Sigmoid colon (tissue), 6 donors: ENCODE measurements at regions not wholly inside any gene's neighbourhood (a gene's known extent, or its start where the extent isn't known, plus 50 kb on each side); places are given as distances from the start of the nearest gene placed in this dataset.

Source experiments
- DNase-seq: peaks from one replicate; pipeline ENCODE4 v3.0.0-alpha.2; 2019
- H3K27ac ChIP-seq, 4 donors: fragments of 200-600 bp; sonication (generic); one replicate each; pipeline ENCODE4 v1.5.1; 2016 to 2019; ENCODE audit warnings: mild to moderate bottlenecking in 1 of 4
- H3K27me3 ChIP-seq, 3 donors: fragments of 200-600 bp; sonication (generic); one replicate each; pipeline ENCODE4 v1.5.1; 2019; ENCODE audit warnings: mild to moderate bottlenecking in 1 of 3
- H3K36me3 ChIP-seq, 4 donors: fragments of 200-600 bp; sonication (generic); one replicate each; pipeline ENCODE4 v1.5.1; 2016 to 2019
- H3K4me1 ChIP-seq, 4 donors: fragments of 200-600 bp; sonication (generic); one replicate each; pipeline ENCODE4 v1.5.1; 2017 to 2019
- H3K4me3 ChIP-seq, 4 donors: fragments of 200-600 bp; sonication (generic); one replicate each; pipeline ENCODE4 v1.5.1; 2017 to 2019; ENCODE audit warnings: mild to moderate bottlenecking in 2 of 4, moderate library complexity in 1 of 4
- H3K9me3 ChIP-seq, 4 donors: fragments of 200-600 bp in 3 of 4; sonication (generic) in 3 of 4; one replicate each; pipeline versions ENCODE4 v1.5.1 to v1.6.1; 2013 to 2019
- EP300 ChIP-seq, 4 donors: sonication (generic); formaldehyde crosslinking; IDR thresholded peaks; one replicate each; pipeline ENCODE4 v1.6.1; 2017; ENCODE audit warnings: antibody characterized with exemption in 4 of 4
- POLR2A ChIP-seq, 2 donors: fragments of 450-650 bp; IDR thresholded peaks; one replicate each; pipeline ENCODE4 v1.6.1; 2016; ENCODE audit warnings: antibody characterized with exemption in 2 of 2, mild to moderate bottlenecking in 2 of 2, moderate library complexity in 2 of 2
- POLR2AphosphoS5 ChIP-seq, 4 donors: sonication (generic); formaldehyde crosslinking; IDR thresholded peaks; one replicate each; pipeline ENCODE4 v1.6.1; 2017; ENCODE audit warnings: antibody characterized with exemption in 4 of 4
- WGBS, 2 donors: extraction: QIAGEN DNeasy Blood & Tissue Kit; methylation state at CpG; one replicate each; pipeline ENCODE4 v1.1.7; 2013; 5-methylcytosine and 5-hydroxymethylcytosine counted together
- intact Hi-C: fragments of 100-400 bp; cut with DNase I; formaldehyde crosslinking; loops from one replicate; pipeline ENCODE4 v1.15.1; 2023
- TF ChIP-seq, protein P1 (sequence below), 4 experiments: fragments of 450-650 bp in 3 of 4; fragments of 200-600 bp in 1 of 4; IDR thresholded peaks; one replicate each; pipeline ENCODE4 v1.5.1; 2016 to 2019; ENCODE audit warnings: antibody characterized with exemption in 4 of 4, mild to moderate bottlenecking in 3 of 4, moderate library complexity in 2 of 4
- donor health status: healthy with polysubstance abuse.
- donor health status: healthy.

GRCh38 chrX:26958261-26958660, 504.9 kb downstream of the PPP4R3C start:
- WGBS, 2 donors, result 88 to 91% methylated on average over 3 of the region's 3 CpGs
- no peaks in the 10 kb centered on the region for H3K36me3 ChIP-seq

GRCh38 chrX:26954029-26954428, 509.1 kb downstream of the PPP4R3C start:
- H3K4me1 ChIP-seq, result no peaks in the 10 kb centered on the region
- TF ChIP-seq POLR2AphosphoS5 (IDR thresholded peaks at IDR 0.05) (no peak), EP300 (IDR thresholded peaks at IDR 0.05) (no peak), POLR2A (IDR thresholded peaks at IDR 0.05) (no peak)
- TF ChIP-seq, protein P1, sequence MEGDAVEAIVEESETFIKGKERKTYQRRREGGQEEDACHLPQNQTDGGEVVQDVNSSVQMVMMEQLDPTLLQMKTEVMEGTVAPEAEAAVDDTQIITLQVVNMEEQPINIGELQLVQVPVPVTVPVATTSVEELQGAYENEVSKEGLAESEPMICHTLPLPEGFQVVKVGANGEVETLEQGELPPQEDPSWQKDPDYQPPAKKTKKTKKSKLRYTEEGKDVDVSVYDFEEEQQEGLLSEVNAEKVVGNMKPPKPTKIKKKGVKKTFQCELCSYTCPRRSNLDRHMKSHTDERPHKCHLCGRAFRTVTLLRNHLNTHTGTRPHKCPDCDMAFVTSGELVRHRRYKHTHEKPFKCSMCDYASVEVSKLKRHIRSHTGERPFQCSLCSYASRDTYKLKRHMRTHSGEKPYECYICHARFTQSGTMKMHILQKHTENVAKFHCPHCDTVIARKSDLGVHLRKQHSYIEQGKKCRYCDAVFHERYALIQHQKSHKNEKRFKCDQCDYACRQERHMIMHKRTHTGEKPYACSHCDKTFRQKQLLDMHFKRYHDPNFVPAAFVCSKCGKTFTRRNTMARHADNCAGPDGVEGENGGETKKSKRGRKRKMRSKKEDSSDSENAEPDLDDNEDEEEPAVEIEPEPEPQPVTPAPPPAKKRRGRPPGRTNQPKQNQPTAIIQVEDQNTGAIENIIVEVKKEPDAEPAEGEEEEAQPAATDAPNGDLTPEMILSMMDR (IDR thresholded peaks at IDR 0.05), result no peak
- H3K27me3 ChIP-seq, result no peaks in the 10 kb centered on the region
- no peak for DNase-seq
- intact Hi-C loops, result no loop called here
- H3K9me3 ChIP-seq, result no peaks in the 10 kb centered on the region
- H3K27ac ChIP-seq, result no peak overlapping the region
- H3K4me3 ChIP-seq, result no peak overlapping the region
- H3K36me3 ChIP-seq, result no peaks in the 10 kb centered on the region
- WGBS, 2 donors, result 24 to 43% methylated on average over 2 of the region's 2 CpGs

More at GRCh38 chrX:26958261-26958660, 504.9 kb downstream of the PPP4R3C start:
- Histone ChIP-seq H3K27me3 (no peaks in the 10 kb centered on the region), H3K4me1 (no peaks in the 10 kb centered on the region), H3K9me3 (no peaks in the 10 kb centered on the region), H3K27ac (no peak overlapping the region), H3K4me3 (no peak overlapping the region)
- TF ChIP-seq, protein P1 (IDR thresholded peaks at IDR 0.05), result no peak
- TF ChIP-seq POLR2AphosphoS5 (IDR thresholded peaks at IDR 0.05), result no peak
- no peak for TF ChIP-seq EP300 (IDR thresholded peaks at IDR 0.05)
- no peak for TF ChIP-seq POLR2A (IDR thresholded peaks at IDR 0.05)
- intact Hi-C loops, result no loop called here
- no peak for DNase-seq

DNA sequence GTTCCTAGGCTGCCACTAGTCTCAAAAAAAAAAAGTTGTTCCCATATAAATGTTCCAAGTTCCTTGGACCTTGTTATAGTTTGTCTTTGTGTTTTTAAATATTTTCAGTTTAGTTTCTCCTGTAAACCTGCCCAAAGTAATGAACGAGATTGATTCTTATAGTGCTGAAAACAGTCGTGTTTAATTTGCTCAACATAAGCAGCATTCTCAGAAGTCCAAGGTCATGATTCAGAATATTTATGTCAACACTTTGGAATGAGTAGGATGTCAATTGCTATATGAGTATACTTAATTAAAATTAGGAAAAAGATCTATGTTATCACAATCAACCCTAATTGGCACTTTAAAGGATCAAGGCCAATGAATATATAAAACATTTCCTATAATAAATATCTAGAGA, 510.9 kb downstream of the PPP4R3C start:
- no peak overlapping the region for H3K4me3 ChIP-seq
- 52 to 53% methylated on average over 2 of the region's 2 CpGs for WGBS, 2 donors
- no peak for TF ChIP-seq EP300 (IDR thresholded peaks at IDR 0.05)
- TF ChIP-seq POLR2A (IDR thresholded peaks at IDR 0.05), result no peak
- TF ChIP-seq, protein P1 (IDR thresholded peaks at IDR 0.05), result no peak
- TF ChIP-seq POLR2AphosphoS5 (IDR thresholded peaks at IDR 0.05), result no peak
- H3K27me3 ChIP-seq, result no peaks in the 10 kb centered on the region
- no peaks in the 10 kb centered on the region for H3K4me1 ChIP-seq
- H3K36me3 ChIP-seq, result no peaks in the 10 kb centered on the region
- DNase-seq, result no peak
- no peaks in the 10 kb centered on the region for H3K9me3 ChIP-seq
- intact Hi-C loops, result no loop called here
- no peak overlapping the region for H3K27ac ChIP-seq

DNA sequence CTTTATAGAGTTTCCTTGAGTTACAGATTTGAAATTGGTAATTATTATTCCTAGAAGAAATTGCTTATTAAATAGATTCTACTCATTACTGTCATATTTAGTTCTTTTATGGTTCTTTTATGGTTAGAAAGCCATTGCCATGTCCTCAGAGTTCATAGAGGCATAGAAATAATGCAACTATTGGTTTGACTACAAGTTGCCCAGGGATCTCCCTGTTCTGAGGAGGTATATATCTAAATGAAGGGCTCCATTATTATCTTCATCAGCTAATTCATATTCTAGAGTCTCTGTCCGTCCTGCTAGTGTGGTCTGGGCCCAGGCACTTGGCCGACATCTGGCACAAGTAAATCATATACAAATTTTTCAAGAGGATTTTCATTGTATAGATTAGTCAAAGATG, 535.7 kb downstream of the PPP4R3C start:
- Histone ChIP-seq H3K9me3 (no peaks in the 10 kb centered on the region), H3K27ac (no peak overlapping the region), H3K4me1 (no peaks in the 10 kb centered on the region), H3K36me3 (no peaks in the 10 kb centered on the region), H3K4me3 (no peak overlapping the region), H3K27me3 (no peaks in the 10 kb centered on the region)
- intact Hi-C loops, result no loop called here
- no peak for DNase-seq
- TF ChIP-seq POLR2A (IDR thresholded peaks at IDR 0.05), result no peak
- TF ChIP-seq POLR2AphosphoS5 (IDR thresholded peaks at IDR 0.05), result no peak
- TF ChIP-seq EP300 (IDR thresholded peaks at IDR 0.05), result no peak
- TF ChIP-seq, protein P1 (IDR thresholded peaks at IDR 0.05), result no peak
- 66 to 67% methylated on average over 2 of the region's 2 CpGs for WGBS, 2 donors

GRCh38 chrX:26925088-26925487, 538.1 kb downstream of the PPP4R3C start:
- H3K4me3 ChIP-seq, result no peak overlapping the region
- H3K4me1 ChIP-seq, result no peaks in the 10 kb centered on the region
- TF ChIP-seq EP300 (IDR thresholded peaks at IDR 0.05), result no peak
- no peak for TF ChIP-seq POLR2A (IDR thresholded peaks at IDR 0.05)
- TF ChIP-seq POLR2AphosphoS5 (IDR thresholded peaks at IDR 0.05), result no peak
- TF ChIP-seq, protein P1 (IDR thresholded peaks at IDR 0.05), result no peak
- no peaks in the 10 kb centered on the region for H3K27me3 ChIP-seq
- intact Hi-C loops, result no loop called here
- no peaks in the 10 kb centered on the region for H3K36me3 ChIP-seq
- H3K27ac ChIP-seq, result no peak overlapping the region
- DNase-seq, result no peak
- no peaks in the 10 kb centered on the region for H3K9me3 ChIP-seq
